HG02588 (cell line): ENCODE measurements at regions not wholly inside any gene's neighbourhood (a gene's known extent, or its start where the extent isn't known, plus 50 kb on each side); places are given as distances from the start of the nearest gene placed in this dataset.
A peak's percentile ranks its signal among the peaks of the same experiment; 100 is the strongest.

Experiments
- ATAC-seq: cut with Tn5 transposase; IDR thresholded peaks from one replicate; pipeline ENCODE4 v1.9.1; 2021; ENCODE audit warnings: mild to moderate bottlenecking, moderate library complexity; ENCODE audit not compliant: unreplicated experiment

DNA sequence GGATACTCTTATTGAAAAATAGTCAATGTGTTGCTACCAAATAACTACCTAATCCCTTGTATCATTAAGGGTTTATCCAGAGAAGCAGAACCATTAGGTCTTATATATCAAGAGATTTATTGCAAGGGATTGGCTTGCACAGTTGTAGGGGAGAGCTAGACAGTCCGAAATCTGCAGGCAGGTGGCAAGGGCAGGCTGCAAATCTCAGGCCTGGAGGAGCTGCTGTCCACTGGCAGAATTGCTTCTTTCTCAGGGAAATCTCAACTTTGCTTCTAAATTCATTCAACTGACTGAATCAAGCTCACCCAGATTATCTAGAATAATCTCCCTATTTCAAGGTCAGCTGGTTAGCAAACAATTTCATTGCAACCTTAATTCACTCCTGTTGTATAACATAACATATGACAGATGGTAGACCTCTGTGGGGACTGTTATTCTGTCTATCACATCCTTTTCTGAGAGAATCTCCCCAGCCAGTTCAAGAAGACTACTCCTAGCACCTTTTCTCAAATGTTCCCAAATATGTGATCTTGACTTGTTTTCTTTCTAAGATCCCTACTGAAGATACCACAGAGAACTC, 194.2 kb downstream of the NHLRC3 start:
- no peak for ATAC-seq

DNA sequence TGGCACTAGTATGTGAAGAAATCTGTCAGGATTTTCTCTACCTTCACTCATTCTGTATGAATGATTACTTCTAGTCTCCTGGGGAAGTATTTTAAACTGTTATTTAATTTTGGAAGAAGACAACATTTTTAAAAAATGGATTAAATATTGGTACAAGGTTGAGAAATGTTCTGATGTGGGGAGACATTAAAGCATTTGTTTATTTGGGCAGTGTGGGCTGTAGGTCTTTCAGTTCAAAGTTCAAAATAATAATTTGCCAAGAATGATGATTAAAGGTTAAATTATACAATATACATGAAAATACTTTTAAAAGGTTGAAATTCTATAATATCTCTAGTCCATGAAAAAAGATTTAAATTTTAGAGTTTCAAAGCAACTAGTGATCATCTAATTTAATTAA, 194.7 kb downstream of the NHLRC3 start:
- ATAC-seq = no peak

DNA sequence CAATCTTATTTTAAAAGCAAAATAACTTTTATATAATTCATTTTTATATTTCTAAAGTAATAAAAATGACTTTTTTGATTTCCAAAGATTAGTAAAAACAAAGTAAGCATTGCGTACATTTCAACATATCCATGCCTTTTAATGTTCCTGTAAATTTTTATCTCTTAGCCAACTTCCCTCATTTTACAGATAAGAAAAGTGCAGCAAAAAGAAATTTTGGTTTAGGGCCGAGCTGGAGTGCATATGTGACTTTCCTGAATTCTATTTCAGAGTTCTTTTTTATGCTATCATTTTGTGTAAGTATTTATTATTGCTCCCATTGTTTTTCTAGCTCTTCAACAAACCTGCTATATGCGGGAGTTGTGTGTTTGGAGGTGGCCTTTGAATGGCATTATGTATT, 195.3 kb downstream of the NHLRC3 start:
- no peak for ATAC-seq

DNA sequence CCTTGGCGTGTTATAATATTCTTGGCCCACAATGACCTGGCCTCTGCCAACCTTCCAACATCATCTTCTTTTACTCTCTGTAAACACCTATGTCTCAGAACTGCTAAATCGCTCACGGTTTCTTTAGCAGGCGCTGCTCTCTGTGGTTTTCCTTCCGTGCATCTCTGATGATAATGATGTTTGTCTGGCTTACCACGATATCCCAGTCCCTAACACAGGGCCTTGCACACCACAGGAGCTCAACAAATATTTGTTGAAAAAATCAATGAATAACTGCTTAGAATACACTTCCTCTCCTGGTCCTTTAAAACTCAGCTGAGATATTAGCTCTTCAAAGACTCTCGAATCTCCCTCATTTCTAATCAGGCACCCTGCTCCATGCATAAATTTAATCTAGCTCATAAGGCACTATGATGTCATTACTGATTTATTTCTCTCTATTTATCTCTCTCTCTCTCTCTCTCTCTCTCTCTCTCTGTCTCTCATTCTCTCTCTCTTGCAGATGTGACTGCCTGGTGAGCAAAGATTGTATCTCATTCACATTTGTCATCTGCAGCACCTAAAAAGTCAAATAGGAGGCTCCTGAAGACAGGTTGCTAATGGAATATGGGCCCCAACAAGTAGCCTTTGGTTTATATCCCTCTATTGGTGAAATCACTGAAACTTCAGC, 206.4 kb downstream of the NHLRC3 start:
- no peak for ATAC-seq

DNA sequence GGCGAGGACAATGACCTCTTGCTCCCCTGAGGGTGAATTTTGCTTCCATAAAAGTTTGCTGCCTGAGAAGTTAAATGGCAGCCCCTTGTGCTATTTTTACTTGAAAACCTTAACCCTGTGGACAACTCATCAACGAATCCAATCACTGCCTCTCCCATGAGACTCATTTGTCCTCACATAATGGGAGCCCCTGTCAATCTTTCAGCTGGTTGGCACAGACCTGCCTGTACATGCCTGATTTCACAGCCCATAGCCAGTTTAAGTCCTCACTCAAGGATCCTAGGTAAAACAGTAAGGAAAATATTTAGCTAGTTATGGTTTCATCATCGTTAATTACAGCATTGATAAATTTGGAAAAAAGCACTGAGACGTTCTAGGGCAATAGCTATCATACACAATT, 207.4 kb downstream of the NHLRC3 start:
- ATAC-seq = no peak

DNA sequence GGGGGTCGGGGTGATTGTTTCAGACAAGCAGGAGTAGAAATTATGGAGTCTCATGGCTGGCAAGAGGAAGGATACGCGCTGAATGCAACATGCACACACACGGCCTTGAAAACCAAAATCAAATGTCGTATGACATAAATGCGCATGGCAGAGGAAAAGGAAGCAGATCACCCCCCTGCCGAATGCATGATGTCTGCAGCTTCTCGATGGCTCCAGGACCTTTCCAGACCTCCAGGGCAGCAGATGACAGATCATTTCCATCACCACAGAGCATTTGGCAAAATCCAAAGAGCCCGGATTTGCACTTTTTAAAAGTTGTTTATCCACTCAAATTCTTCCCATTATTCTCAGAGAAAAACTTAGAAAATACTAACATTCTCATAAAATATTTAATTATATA, 211.7 kb downstream of the NHLRC3 start:
- no peak for ATAC-seq

DNA sequence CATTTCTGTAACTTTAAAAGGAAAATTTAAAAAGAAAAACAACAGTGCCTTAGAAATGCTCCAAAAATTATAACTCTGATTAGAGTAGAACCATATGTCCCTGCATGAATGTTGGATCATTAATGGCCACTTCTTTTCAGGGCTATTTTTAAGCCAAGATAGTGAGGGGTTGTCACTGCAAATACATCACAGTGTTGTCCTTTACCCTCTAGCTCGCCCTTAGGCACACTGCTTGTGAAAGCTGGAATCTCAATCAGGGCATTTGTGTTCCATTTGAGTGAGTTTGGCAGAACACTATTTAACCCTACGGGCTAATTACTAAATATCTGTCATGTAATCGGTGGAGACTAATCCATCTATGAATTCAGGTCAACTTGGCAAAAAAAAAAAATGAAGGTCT, 212.2 kb downstream of the NHLRC3 start:
- no peak for ATAC-seq

DNA sequence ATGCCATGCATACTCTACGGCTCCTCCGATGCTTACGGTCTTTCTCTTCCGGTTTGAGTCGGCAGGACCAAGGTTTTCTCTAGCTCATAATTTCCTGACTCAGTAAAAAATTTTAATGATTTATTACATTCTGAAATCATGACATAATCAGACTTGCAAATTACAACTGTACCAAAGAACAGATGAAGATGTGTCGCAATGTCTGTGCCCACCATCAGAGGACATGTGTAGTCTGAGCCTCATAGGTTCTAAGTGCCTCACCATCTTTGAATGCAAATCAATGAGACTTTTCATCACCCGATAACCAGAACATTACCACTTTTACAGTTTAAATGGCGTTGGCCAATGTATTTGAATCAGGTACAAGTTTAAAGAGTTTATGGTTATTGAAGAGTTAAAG, 213.1 kb downstream of the NHLRC3 start:
- ATAC-seq = no peak

DNA sequence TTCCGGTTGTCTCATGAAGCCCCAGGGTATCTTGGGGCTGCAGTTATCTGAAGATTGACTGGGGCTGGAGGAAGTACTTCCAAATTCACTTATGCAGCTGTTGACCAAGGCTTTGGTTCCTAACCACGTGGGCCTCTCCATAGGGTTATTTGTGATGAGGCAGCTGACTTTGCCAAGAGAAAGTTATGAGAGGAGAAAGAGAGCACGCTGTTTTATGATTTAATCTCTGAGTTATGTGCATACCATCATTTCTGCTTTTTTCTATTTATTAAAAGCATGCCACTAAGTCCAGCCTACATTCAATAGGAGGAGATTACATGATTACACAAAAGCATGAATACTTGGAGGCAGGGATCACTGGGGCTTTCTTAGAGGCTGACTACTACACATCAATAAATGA, 215.5 kb downstream of the NHLRC3 start:
- no peak for ATAC-seq

DNA sequence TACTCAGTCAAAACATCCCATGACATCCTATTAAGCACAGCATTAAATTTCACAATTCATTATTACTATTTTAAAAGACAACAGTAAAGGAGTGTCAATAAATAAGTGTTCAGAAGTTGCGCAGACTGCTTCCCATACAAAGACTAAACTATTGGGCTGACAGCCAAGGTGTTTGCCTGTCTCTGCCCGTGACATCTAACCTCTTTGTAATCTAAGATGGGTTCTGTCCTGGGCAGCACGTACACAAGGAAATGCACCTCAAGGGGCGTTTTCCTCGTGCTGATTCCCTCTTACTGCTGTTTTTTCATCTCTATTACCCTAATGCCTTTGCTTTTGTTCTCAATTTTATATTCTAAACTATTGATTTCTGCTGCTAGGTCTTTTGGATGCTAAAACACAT, 216.3 kb downstream of the NHLRC3 start:
- no peak for ATAC-seq

DNA sequence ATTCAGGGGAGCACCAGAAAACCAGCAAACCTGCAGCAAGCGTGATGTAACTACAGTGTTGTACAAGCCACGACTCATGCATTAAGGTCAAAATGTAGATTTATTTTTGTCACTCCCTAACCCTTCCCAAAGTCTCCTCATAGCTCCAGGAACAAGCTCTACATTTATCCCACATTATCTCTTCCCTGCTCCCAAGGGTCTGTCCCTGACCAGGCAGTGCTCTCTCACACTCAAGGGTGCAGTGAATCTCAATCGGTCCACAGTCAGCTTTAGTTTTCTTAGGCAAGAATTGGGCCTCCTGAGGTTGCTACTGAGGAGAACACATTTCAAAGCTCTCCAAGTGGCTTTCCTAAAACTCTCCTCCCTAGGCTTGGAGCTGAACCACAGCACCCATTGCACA, 219.4 kb downstream of the NHLRC3 start:
- no peak for ATAC-seq

DNA sequence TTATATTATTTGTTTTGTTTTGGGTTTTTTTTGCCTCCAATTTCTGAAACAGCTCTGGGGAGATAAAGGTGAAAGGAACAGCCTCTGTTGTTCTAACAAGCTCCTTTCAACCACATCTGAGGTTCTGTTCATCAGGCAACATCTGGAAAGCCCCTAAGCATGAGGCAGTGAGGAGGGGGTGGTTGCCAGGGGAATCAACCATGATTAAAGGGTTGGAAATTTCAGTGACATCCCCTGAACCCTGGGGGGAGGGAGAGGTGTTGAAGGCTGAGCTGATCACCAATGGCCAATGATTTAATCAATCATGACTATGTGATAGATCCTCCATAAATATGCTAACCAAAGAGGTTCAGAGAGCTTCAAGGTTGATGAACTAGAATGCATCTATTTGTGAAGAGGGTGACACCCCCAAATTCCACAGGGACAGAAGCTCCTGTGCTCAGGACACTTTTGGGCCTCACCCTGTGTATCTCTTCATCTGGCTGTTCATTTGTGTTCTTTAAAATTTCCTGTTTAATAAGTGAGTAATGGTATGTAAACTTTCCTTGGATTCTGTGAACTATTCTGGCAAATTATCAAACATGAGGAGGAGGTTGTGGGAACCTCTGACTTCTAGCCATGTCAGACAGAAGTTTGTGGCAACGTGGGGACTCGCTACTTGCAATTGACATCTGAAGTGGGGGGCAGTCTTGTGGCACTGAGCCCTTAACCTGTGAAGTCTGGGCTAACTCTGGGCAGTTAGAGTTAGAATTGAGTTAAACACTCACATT, 221.3 kb downstream of the NHLRC3 start:
- no peak for ATAC-seq

DNA sequence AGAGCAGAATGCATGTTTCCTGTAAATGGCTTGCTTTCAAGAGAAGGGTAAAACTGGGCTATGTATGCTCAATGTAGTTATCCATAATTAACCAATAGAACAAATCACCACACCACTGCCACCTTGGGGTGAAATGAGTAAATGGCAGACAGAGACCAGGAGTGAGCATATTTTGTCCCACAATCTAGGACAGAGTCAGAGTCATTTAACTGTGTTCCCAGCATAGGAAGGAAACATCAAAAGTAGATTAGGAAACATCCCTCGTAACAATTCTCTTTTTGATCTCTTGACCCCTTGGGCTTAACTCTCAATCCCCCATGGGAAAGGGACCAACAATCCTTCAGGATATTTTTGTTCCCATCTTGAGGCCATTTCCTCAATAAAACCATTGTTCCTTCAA, 224.8 kb downstream of the NHLRC3 start:
- peak; percentile 75 for ATAC-seq

DNA sequence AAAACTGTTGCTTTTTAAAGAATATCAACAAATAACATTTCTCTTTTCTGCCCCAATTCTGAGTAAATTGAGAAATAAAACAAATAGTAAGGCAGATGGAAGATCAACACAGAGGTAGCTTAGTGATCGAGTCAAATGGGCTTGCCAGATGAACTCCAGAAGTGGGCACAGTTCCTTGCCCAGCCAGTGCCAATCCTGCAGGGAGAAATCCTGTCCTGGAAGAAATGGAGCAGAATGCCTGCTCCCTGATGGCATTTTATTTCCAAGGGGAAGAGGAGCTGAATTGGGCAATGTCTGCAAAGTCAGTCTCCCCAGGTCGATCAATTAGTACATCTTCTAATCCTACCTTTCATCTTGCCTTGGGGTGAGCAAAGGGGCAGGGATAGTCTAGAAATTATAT, 225.3 kb downstream of the NHLRC3 start:
- ATAC-seq = no peak

DNA sequence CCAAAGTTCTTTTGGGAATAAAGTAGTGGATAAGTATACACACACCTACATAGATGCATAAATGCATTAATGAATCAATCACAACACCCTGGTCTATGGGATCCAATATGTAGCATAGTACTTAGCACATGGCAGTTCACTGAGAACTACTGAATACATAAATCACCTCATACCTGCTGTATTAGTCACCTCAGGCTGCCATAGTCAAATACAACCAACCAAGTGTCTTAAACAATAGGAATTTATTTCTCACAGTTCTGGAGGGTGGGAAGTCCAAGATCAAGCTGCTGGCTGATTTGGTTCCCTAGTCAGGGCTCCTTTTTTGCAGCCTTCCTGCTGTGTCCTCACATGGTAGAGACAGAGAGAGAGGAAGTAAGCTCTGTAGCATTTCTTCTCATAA, 228.2 kb downstream of the NHLRC3 start:
- ATAC-seq = no peak

DNA sequence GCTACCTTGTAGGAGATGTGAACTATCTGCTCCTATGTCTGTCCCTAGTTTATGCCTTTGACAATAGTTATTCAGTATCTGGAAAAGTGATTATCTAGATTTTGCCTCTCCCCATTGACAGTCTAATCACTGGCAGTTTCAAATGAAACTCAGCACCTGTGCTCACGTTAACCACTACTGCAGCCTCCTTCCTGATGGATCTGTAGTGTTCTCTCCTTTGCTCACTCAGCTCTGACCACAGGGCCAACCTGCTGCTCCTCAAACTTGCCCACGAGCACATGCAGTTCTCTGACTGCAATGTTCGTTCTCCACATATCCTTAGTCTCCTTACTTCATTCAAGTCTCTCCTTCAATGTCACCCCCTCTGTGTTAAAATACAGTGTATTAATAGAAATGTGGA, 230.1 kb downstream of the NHLRC3 start:
- ATAC-seq = no peak

DNA sequence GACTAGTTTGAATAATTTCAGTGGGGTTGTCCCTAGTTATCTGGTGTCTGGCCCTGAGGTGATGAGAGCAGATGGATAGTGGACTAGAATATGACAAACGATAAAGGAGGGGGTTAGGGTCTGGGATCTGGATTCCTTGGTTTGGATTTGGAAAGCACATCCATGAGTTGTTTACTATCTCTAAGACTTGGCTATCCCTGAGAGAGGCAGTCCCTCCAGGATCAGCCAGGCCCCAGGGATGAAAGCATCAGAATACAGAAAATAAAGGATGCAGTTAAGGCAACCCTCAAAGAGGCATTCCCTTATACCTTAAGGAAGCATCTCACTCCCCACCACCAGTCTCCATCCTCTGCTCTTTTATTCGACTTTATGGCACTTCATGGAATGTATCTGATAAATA, 230.7 kb downstream of the NHLRC3 start:
- no peak for ATAC-seq

DNA sequence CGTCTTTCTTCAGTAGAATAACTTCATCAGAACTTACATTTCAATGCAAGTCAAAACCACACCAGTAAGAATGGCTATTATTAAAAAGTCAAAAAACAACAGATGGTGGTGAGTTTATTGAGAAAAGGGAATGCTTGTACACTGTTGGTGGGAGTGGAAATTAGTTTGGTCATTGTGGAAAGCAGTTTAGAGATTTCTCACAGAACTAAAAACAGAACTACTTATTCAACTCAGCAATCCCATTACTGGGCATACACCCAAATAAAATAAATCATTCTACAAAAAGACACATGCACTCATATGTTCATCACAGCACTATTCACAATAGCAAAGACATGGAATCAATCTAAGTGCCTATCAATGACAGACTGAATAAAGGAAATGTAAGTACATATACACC, 231.2 kb downstream of the NHLRC3 start:
- no peak for ATAC-seq

DNA sequence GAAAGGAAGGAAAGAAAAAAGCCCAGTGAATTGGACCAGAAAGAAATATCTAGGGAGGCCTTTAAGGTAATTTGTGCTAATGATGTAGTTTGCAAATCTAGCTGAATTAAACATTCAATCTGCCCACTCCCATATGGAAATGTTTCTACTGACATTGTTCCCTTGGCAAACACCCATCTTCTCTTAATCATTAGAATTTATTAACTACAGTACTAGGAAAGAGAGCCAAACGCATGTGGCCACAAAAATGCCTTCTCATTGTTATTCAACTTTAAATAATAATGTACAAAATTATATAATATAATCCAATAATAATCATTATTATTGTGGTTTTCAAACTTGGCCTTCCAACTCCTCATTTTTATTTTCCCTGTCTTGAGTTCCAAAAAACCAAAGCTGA, 234.7 kb downstream of the NHLRC3 start:
- ATAC-seq = no peak

DNA sequence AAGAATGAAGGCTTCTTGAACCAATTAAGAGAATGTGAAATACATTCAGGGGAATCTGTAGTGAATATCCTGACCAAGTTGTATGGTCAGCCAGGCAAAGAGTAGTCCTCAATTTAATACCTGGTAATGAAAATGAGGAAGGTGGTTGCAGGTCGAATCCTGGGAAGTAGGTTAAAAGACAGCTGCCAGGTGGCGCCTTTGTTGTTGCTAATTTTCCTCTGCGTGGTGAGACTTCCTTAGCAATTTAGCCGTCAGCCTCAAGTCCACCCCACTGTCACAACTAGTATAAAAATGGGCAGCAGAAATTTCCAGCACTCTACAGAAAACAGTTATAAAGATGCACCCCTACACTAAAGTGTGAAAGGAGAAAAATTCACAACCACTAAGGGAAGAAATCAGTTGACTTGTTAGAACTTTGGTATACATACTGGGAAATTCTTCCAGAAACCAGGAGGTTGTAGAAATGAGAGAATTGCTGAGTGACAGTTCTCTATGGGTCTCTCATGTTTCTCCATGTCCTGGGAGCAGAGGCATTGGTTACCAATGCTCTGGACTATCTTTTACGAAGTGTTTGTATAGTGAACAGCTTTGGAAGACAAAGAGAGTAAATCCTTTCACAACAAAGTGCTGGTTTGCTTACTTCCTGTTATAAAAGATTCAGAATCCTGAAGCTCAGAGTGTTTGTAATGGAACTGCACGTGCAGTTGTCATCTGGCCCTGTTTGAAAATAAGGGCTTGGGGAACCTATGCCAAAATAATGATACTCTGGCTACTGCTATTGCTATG, 235.9 kb downstream of the NHLRC3 start:
- ATAC-seq = no peak

DNA sequence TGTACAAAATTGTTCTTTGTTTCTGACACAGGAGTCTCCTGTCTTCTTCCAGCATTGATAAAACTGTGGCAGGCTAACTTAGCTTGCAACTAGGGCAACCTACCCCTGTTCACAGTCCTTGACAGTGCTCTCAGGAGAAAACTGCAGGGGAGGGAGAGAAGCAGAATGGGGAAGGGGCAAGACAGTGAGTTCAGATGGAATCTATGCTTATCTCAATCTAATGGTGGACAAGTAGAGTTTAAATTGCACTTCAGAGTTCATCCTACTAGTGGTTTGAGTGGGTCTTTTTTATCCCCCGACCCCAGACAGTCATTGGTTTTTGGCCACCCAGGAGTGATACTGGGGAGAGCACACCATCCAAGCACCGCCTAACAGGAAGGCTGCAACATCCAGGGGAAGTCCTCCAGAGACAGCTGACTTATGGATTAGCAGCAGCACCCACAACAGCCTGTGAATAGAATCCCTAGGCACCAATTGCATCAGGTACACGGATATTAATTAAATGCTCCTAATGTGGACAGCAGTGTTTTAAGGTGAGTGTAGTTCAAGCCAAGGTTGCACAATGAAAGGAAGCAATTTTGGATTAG, 236.6 kb downstream of the NHLRC3 start:
- no peak for ATAC-seq
